ENCODE measurements at regions not wholly inside any gene's neighbourhood (a gene's known extent, or its start where the extent isn't known, plus 50 kb on each side); places are given as distances from the start of the nearest gene placed in this dataset.

- TF ChIP-seq CTCF (IDR thresholded peaks at IDR 0.05; ENCODE audit: low read depth): no peak
Measured at GRCh38 chr3:65173841-65174240, 486.0 kb upstream of the ADAMTS9 start.

GRCh38 chr3:65172209-65172608 lies 484.4 kb upstream of the ADAMTS9 start:
- no peak for TF ChIP-seq CTCF (IDR thresholded peaks at IDR 0.05; ENCODE audit: low read depth)

GRCh38 chr3:65170390-65171042 lies 482.7 kb upstream of the ADAMTS9 start:
- TF ChIP-seq CTCF (IDR thresholded peaks at IDR 0.05; ENCODE audit: low read depth): no peak

GRCh38 chr3:65169961-65170360 lies 482.2 kb upstream of the ADAMTS9 start:
- TF ChIP-seq CTCF (IDR thresholded peaks at IDR 0.05; ENCODE audit: low read depth): no peak

- TF ChIP-seq CTCF (IDR thresholded peaks at IDR 0.05; ENCODE audit: low read depth): no peak
Measured at GRCh38 chr3:65168547-65168946, 480.7 kb upstream of the ADAMTS9 start.

GRCh38 chr3:65166531-65166930 lies 478.7 kb upstream of the ADAMTS9 start:
- no peak for TF ChIP-seq CTCF (IDR thresholded peaks at IDR 0.05; ENCODE audit: low read depth)

GRCh38 chr3:65158023-65158422 lies 470.2 kb upstream of the ADAMTS9 start:
- TF ChIP-seq CTCF (IDR thresholded peaks at IDR 0.05; ENCODE audit: low read depth): no peak

Measured in subcutaneous adipose tissue (tissue), 1 donor.